Kidney capillary endothelial cell (primary cell): ENCODE measurements at regions not wholly inside any gene's neighbourhood (a gene's known extent, or its start where the extent isn't known, plus 50 kb on each side); places are given as distances from the start of the nearest gene placed in this dataset.

Experiments used
- DNase-seq: peaks from one replicate; pipeline ENCODE4 v3.0.0-alpha.2; 2018; ENCODE audit warnings: low spot score

DNA sequence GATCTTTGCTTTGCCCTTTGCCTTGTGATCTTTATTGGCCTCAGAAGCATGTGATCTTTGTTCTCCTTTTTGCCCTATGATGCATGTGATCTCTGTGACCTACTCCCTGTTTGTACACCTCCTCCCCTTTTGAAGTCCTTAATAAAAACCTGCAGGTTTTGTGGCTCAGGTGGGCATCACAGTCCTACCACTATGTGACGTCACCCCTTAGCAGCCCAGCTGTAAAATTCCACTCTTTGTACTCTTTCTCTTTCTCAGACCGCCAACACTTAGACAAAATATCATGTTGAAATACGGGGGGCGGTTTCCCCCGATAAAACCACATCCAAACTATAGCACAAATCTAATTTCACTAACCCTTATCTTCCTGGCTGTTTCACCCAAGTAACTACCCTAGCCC, 76.7 kb upstream of the RAPGEF4 start:
- no peak for DNase-seq

DNA sequence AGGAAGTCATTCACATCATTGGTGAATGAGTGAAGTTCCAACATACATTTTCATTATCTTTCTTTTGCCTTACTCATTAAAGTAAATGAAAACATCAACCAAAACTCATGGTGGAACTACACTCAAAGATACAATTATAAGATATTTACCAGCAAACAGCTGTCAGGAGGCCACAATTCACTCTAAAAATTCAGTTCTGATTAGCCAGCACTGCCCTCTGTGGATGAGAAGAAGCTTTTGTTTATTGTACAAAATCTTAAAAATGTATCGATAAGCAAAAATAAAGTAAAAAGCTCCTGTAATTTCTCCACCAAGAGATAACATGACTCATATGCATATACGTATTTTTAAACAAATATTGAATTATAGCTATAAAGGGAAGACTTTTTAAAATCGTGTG, 73.5 kb upstream of the RAPGEF4 start:
- DNase-seq = no peak

DNA sequence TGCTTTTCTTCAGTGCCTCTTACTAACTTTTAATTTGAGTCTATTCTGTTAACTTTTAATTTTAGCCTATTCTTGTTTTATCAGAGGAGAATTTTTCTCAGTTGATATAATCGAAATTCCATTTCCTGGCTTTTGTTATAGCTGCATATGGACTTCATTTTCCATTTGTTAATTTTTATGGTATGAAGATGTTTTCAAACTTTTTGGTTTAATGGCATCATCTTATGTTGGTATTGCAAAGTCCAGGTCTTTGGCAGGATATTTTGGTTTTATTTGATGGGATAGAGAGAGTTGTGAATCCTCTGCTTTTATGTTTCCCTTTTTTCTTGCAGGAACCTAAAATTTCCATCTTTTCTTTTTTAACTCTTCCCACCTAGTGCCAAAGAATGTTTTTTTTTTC, 70.9 kb upstream of the RAPGEF4 start:
- DNase-seq = no peak

DNA sequence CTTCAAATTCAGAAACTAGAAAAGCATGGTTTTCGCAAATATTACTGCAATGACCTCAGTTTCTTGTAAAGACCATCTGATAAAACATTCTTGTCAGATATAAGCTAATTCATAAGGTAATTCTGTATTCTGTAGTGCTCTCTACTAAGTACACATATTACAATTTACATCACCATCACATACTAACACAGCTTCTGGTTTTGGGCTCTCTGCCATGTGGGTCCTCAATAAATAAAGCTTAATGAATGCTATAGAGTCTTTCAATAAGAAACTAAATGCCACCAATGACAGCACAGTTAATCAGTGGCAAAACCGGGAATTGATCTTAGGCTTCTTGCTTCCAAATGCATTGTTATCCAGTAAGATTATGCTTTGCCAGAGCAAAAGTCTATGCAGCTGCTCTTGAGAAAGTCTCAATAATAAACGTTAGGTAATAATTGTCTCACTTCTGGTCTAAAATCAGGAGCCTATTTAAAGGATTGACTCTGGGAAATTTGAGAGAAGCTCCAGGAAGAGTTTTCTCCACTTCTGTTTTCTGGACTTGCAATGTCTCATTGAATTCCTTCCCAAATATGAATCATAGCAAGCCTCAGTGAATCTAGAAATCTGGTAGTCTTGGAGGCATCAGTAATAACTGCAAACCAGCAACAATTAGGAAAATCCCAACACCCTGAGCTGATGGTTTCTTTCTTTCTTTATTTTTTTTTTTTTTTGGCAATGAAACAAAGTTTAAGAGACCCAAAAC, 67.9 kb upstream of the RAPGEF4 start:
- no peak for DNase-seq

GRCh38 chr2:172671501-172671900, 64.1 kb upstream of the RAPGEF4 start:
- DNase-seq = no peak

- DNase-seq = no peak
These were observed 63.5 kb upstream of the RAPGEF4 start for GRCh38 chr2:172672114-172672513.

GRCh38 chr2:172673056-172673683, 62.5 kb upstream of the RAPGEF4 start:
- no peak for DNase-seq

- no peak for DNase-seq
These were observed 61.3 kb upstream of the RAPGEF4 start for GRCh38 chr2:172674034-172674967.

GRCh38 chr2:172674968-172675303, 60.7 kb upstream of the RAPGEF4 start:
- DNase-seq = no peak

GRCh38 chr2:172677363-172677762, 58.3 kb upstream of the RAPGEF4 start:
- DNase-seq = no peak

DNA sequence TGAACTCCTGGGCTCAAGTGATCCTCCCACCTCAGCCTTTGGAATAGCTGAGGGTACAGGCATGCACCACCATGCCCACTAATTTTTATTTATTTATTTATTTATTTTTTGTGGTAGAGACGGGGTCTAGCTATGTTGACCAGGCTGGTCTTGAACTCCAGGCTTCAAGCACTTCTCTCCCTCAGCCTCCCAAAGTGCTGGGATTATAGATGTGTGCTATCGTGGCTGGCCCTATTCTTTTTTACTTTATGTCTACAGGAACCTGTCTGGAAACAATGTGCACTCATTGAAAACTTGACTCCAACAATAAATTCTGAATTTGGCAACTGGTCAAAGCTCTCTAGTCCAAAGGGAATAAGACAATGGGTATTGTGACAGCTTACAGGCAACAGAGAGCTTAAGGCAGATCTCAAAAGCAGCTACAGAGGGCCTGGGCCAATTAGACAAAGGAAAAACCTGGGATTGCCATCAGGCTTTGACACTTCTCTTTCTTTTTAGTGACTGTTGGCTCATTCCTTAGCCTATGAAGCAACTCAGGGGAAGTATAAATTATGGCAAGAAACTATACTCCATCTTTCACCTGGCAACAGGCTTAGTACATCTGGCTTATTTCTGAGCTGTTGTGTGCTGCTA, 55.1 kb upstream of the RAPGEF4 start:
- peak; percentile 24 for DNase-seq

- no peak for DNase-seq
These were observed 50.2 kb upstream of the RAPGEF4 start for GRCh38 chr2:172685467-172685866.
